HCT116 (cell line): ENCODE measurements at regions not wholly inside any gene's neighbourhood (a gene's known extent, or its start where the extent isn't known, plus 50 kb on each side); places are given as distances from the start of the nearest gene placed in this dataset.

ENCODE experiments used
- ATAC-seq: fragments of 200-7000 bp; cut with Tn5 transposase; 2 replicates; pipeline ENCODE4 v1.9.1; 2020; ENCODE audit warnings: mild to moderate bottlenecking, moderate library complexity
- BruUV-seq: library from RNA; stranded (reverse); fragments of 400-500 nt; replicated peaks from 2 replicates; lab custom pipeline; 2021; lab: Mats Ljungman, UMichigan
- CTCF ChIA-PET: fragments of 300-600 bp; sonication (Branson Sonifier 250); formaldehyde crosslinking; loops from one replicate; lab custom pipeline; 2021; ENCODE audit warnings: antibody characterized with exemption; lab: Charles Lee
- POLR2A ChIA-PET: fragments of 300-600, 350-600 bp; sonication (Branson Sonifier 250); formaldehyde crosslinking; loops from one replicate; lab custom pipeline; 2021; ENCODE audit warnings: antibody characterized with exemption; lab: Charles Lee
- RAD21 ChIA-PET, 2 experiments: fragments of 300-600 bp; sonication (Branson Sonifier 250); formaldehyde crosslinking; loops; one replicate each; lab custom pipeline; 2023; ENCODE audit warnings: low total read pairs in 2 of 2; ENCODE audit not compliant: uncharacterized antibody in 2 of 2, unreplicated experiment in 2 of 2, low non-redundant PET in 1 of 2; lab: Charles Lee
- DNase-seq: peaks from one replicate; pipeline ENCODE4 v3.0.0-alpha.2; 2010; ENCODE audit warnings: low read depth, low spot score
- H2AFZ ChIP-seq: fragments of 200-600 bp; shearing (Covaris generic), sonication (generic); 2 replicates; pipeline ENCODE4 v1.6.1; 2017; ENCODE audit warnings: low read depth, mixed run types, mixed read lengths, antibody characterized with exemption, low read length; ENCODE audit not compliant: poor library complexity, severe bottlenecking
- H3K27ac ChIP-seq: 2 replicates; pipeline ENCODE4 v1.5.1; 2012; ENCODE audit warnings: low read depth, low read length
- H3K27me3 ChIP-seq: fragments of 200-600 bp; sonication (generic); 2 replicates; pipeline ENCODE4 v1.6.1; 2016; ENCODE audit warnings: mixed run types, low read length, mixed read lengths; ENCODE audit not compliant: insufficient read depth
- H3K36me3 ChIP-seq, 2 experiments: fragments of 200-500 bp in 1 of 2; fragments of 200-600 bp in 1 of 2; sonication (Bioruptor generic) in 1 of 2; sonication (generic) in 1 of 2; 2 replicates each; pipeline versions ENCODE4 v1.5.1 to v1.6.1; 2014 to 2016; ENCODE audit warnings: low read length in 2 of 2, inconsistent platforms in 1 of 2, mixed read lengths in 1 of 2, mixed run types in 1 of 2; ENCODE audit not compliant: insufficient read depth in 2 of 2, control insufficient read depth in 1 of 2
- H3K4me1 ChIP-seq, 2 experiments: fragments of 200-600 bp in 1 of 2; sonication (generic) in 1 of 2; 2 replicates each; pipeline versions ENCODE4 v1.5.1 to v1.6.1; 2012 to 2017; ENCODE audit warnings: low read length in 2 of 2, inconsistent platforms in 1 of 2, mild to moderate bottlenecking in 1 of 2, mixed read lengths in 1 of 2, mixed run types in 1 of 2, moderate library complexity in 1 of 2; ENCODE audit not compliant: insufficient read depth in 2 of 2, control insufficient read depth in 1 of 2
- H3K4me2 ChIP-seq: fragments of 200-600 bp; sonication (generic); 2 replicates; pipeline ENCODE4 v1.6.1; 2017; ENCODE audit warnings: mixed run types, low read length, mixed read lengths
- H3K4me3 ChIP-seq, 2 experiments: fragments of 200-600 bp in 1 of 2; sonication (generic) in 1 of 2; replicated peaks in 1 of 2; 2 replicates each; pipeline ENCODE4 v1.5.1; 2011 to 2016; ENCODE audit warnings: low read length in 2 of 2, control low read depth in 1 of 2, low read depth in 1 of 2, mild to moderate bottlenecking in 1 of 2, mixed read lengths in 1 of 2, mixed run types in 1 of 2
- H3K79me2 ChIP-seq: fragments of 200-600 bp; sonication (generic); 2 replicates; pipeline ENCODE4 v1.6.1; 2017; ENCODE audit warnings: mild to moderate bottlenecking, mixed run types, low read length, moderate library complexity, mixed read lengths; ENCODE audit not compliant: insufficient read depth
- H3K9ac ChIP-seq: fragments of 200-600 bp; sonication (generic); 2 replicates; pipeline ENCODE4 v1.6.1; 2016; ENCODE audit warnings: low read length, mixed read lengths
- H3K9me2 ChIP-seq: fragments of 200-600 bp; sonication (generic), shearing (Covaris generic); 2 replicates; pipeline ENCODE4 v1.6.1; 2017; ENCODE audit warnings: mixed run types, mild to moderate bottlenecking, moderate library complexity; ENCODE audit not compliant: insufficient read depth
- H3K9me3 ChIP-seq, 2 experiments: fragments of 200-500 bp in 1 of 2; fragments of 200-600 bp in 1 of 2; sonication (Bioruptor generic) in 1 of 2; sonication (generic) in 1 of 2; 2 replicates each; pipeline ENCODE4 v1.6.1; 2014 to 2017; ENCODE audit warnings: low read length in 2 of 2, mixed read lengths in 2 of 2, inconsistent platforms in 1 of 2, low read depth in 1 of 2, mild to moderate bottlenecking in 1 of 2, mixed run types in 1 of 2, moderate library complexity in 1 of 2; ENCODE audit not compliant: control insufficient read depth in 1 of 2, insufficient read depth in 1 of 2
- H4K20me1 ChIP-seq: fragments of 200-600 bp; sonication (generic), shearing (Covaris generic); 2 replicates; pipeline ENCODE4 v1.6.1; 2017; ENCODE audit warnings: mixed run types, mild to moderate bottlenecking, moderate library complexity; ENCODE audit not compliant: insufficient read depth
- CEBPB ChIP-seq: IDR thresholded peaks from 2 replicates; pipeline ENCODE4 v1.6.1; 2012; ENCODE audit warnings: low read depth
- EGR1 ChIP-seq: IDR thresholded peaks from 2 replicates; pipeline ENCODE4 v1.6.1; 2012; ENCODE audit warnings: low read depth
- ELF1 ChIP-seq: IDR thresholded peaks from 2 replicates; pipeline ENCODE4 v1.6.1; 2012; ENCODE audit warnings: low read depth, borderline replicate concordance
- EZH2phosphoT487 ChIP-seq: fragments of 200-600 bp; IDR thresholded peaks from 2 replicates; pipeline ENCODE4 v1.6.1; 2018; ENCODE audit warnings: antibody characterized with exemption, borderline replicate concordance
- FOSL1 ChIP-seq: IDR thresholded peaks from 2 replicates; pipeline ENCODE4 v1.6.1; 2012; ENCODE audit warnings: low read depth
- JUND ChIP-seq: IDR thresholded peaks from 2 replicates; pipeline ENCODE4 v1.6.1; 2012
- POLR2A ChIP-seq: IDR thresholded peaks from 2 replicates; pipeline ENCODE4 v1.7.0; 2011; ENCODE audit warnings: borderline replicate concordance; ENCODE audit not compliant: insufficient read depth, insufficient read length; ENCODE audit errors: extremely low read depth
- POLR2AphosphoS5 ChIP-seq: IDR thresholded peaks from 2 replicates; pipeline ENCODE4 v1.6.1; 2011; ENCODE audit warnings: mild to moderate bottlenecking, low read depth, low read length, moderate library complexity
- RAD21 ChIP-seq: IDR thresholded peaks from 2 replicates; pipeline ENCODE4 v1.6.1; 2012; ENCODE audit warnings: low read depth, mild to moderate bottlenecking
- SP1 ChIP-seq: IDR thresholded peaks from 2 replicates; pipeline ENCODE4 v1.6.1; 2012; ENCODE audit warnings: low read depth
- SRF ChIP-seq: IDR thresholded peaks from 2 replicates; pipeline ENCODE4 v1.6.1; 2012; ENCODE audit warnings: low read depth
- ZFX ChIP-seq: fragments of 450-650 bp; IDR thresholded peaks from 2 replicates; pipeline ENCODE4 v1.6.1; 2017
- ZNF274 ChIP-seq: fragments of 200-500 bp; sonication (Bioruptor generic); IDR thresholded peaks from 2 replicates; pipeline ENCODE4 v1.6.1; 2014; ENCODE audit warnings: mild to moderate bottlenecking, low read depth, low read length, inconsistent platforms
- intact Hi-C: fragments of 100-400 bp; cut with micrococcal nuclease; formaldehyde crosslinking; loops from 2 replicates; pipeline ENCODE4 v1.10.0; 2022
- TF ChIP-seq, protein P1 (sequence below), 3 experiments: fragments of 200-600 bp in 1 of 3; sonication (generic) in 1 of 3; IDR thresholded peaks in 2 of 3; conservative IDR thresholded peaks in 1 of 3; 2 replicates each; pipeline ENCODE4 v1.5.1; 2012 to 2017; ENCODE audit warnings: low read depth in 2 of 3, low read length in 2 of 3, antibody characterized with exemption in 1 of 3, borderline replicate concordance in 1 of 3, control low read depth in 1 of 3, mild to moderate bottlenecking in 1 of 3, mixed read lengths in 1 of 3, mixed run types in 1 of 3, moderate library complexity in 1 of 3; ENCODE audit not compliant: insufficient read depth in 1 of 3
- TF ChIP-seq, protein P2 (sequence below): IDR thresholded peaks from 2 replicates; pipeline ENCODE4 v1.6.1; 2012; ENCODE audit warnings: low read depth
- TF ChIP-seq, protein P3 (sequence below): IDR thresholded peaks from 2 replicates; pipeline ENCODE4 v1.6.1; 2011; ENCODE audit warnings: mild to moderate bottlenecking, low read length, moderate library complexity; ENCODE audit not compliant: insufficient replicate concordance; ENCODE audit errors: extremely low read depth
- TF ChIP-seq, protein P4 (sequence below): IDR thresholded peaks from 2 replicates; pipeline ENCODE4 v1.6.1; 2012
- TF ChIP-seq, protein P5 (sequence below): IDR thresholded peaks from 2 replicates; pipeline ENCODE4 v1.6.1; 2012

DNA sequence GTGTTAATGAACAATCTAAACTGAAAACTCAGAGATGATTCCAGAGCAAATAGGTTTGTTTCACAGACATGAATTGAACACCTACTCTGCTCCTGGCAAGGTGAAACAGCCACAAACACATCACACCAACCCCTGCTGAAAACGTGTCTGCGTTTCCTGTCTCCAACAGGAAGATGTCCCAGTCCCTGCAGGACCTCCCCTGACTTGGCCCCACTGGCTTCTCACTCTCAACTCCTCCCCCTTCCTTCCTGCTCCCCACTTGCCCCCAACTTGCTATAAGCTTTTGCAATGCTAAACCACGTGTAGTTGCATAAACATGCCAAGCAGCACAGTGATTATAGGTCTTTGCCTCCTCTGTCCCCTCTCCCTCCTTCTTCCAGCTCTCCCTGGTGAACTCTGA, 567.6 kb downstream of the BCL11B start:
- ChIA-PET CTCF (no interaction called here), RAD21 (no interaction called here), POLR2A (no interaction called here)
- intact Hi-C loops: no loop called here
- Histone ChIP-seq H3K36me3 (no peaks in the 10 kb centered on the region), H3K4me2 (no peak overlapping the region), H3K4me1 (no peaks in the 10 kb centered on the region), H3K4me3 (no peak overlapping the region), H3K9me2 (no peaks in the 10 kb centered on the region), H3K79me2 (no peaks in the 10 kb centered on the region), H3K9me3 (no peaks in the 10 kb centered on the region), H3K27me3 (0 out of 2 replicates have a peak, but pooled peaks cover 3% of the 10 kb centered on the region), H3K9ac (no peak overlapping the region), H3K27ac (no peak overlapping the region), H4K20me1 (no peaks in the 10 kb centered on the region), H2AFZ (no peak overlapping the region)
- ATAC-seq (no peak), DNase-seq (no peak)
- BruUV-seq: no TSS peak
- TF ChIP-seq POLR2AphosphoS5 (no peak), POLR2A (no peak), SRF (no peak), EZH2phosphoT487 (no peak), CEBPB (no peak), EGR1 (no peak), ELF1 (no peak), ZNF274 (no peak), FOSL1 (no peak), ZFX (no peak), RAD21 (no peak), JUND (no peak), SP1 (no peak)
- TF ChIP-seq, protein P1, sequence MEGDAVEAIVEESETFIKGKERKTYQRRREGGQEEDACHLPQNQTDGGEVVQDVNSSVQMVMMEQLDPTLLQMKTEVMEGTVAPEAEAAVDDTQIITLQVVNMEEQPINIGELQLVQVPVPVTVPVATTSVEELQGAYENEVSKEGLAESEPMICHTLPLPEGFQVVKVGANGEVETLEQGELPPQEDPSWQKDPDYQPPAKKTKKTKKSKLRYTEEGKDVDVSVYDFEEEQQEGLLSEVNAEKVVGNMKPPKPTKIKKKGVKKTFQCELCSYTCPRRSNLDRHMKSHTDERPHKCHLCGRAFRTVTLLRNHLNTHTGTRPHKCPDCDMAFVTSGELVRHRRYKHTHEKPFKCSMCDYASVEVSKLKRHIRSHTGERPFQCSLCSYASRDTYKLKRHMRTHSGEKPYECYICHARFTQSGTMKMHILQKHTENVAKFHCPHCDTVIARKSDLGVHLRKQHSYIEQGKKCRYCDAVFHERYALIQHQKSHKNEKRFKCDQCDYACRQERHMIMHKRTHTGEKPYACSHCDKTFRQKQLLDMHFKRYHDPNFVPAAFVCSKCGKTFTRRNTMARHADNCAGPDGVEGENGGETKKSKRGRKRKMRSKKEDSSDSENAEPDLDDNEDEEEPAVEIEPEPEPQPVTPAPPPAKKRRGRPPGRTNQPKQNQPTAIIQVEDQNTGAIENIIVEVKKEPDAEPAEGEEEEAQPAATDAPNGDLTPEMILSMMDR (IDR thresholded peaks at IDR 0.05 in 2 of 3, conservative IDR thresholded peaks at IDR 0.05 in 1 of 3; ENCODE audit: borderline replicate concordance in 1 of 3, insufficient read depth in 1 of 3, low read depth in 2 of 3, low read length in 2 of 3): no peak
- TF ChIP-seq, protein P2, sequence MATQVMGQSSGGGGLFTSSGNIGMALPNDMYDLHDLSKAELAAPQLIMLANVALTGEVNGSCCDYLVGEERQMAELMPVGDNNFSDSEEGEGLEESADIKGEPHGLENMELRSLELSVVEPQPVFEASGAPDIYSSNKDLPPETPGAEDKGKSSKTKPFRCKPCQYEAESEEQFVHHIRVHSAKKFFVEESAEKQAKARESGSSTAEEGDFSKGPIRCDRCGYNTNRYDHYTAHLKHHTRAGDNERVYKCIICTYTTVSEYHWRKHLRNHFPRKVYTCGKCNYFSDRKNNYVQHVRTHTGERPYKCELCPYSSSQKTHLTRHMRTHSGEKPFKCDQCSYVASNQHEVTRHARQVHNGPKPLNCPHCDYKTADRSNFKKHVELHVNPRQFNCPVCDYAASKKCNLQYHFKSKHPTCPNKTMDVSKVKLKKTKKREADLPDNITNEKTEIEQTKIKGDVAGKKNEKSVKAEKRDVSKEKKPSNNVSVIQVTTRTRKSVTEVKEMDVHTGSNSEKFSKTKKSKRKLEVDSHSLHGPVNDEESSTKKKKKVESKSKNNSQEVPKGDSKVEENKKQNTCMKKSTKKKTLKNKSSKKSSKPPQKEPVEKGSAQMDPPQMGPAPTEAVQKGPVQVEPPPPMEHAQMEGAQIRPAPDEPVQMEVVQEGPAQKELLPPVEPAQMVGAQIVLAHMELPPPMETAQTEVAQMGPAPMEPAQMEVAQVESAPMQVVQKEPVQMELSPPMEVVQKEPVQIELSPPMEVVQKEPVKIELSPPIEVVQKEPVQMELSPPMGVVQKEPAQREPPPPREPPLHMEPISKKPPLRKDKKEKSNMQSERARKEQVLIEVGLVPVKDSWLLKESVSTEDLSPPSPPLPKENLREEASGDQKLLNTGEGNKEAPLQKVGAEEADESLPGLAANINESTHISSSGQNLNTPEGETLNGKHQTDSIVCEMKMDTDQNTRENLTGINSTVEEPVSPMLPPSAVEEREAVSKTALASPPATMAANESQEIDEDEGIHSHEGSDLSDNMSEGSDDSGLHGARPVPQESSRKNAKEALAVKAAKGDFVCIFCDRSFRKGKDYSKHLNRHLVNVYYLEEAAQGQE: no peak
- TF ChIP-seq, protein P3, sequence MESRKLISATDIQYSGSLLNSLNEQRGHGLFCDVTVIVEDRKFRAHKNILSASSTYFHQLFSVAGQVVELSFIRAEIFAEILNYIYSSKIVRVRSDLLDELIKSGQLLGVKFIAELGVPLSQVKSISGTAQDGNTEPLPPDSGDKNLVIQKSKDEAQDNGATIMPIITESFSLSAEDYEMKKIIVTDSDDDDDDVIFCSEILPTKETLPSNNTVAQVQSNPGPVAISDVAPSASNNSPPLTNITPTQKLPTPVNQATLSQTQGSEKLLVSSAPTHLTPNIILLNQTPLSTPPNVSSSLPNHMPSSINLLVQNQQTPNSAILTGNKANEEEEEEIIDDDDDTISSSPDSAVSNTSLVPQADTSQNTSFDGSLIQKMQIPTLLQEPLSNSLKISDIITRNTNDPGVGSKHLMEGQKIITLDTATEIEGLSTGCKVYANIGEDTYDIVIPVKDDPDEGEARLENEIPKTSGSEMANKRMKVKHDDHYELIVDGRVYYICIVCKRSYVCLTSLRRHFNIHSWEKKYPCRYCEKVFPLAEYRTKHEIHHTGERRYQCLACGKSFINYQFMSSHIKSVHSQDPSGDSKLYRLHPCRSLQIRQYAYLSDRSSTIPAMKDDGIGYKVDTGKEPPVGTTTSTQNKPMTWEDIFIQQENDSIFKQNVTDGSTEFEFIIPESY: no peak
- TF ChIP-seq, protein P4, sequence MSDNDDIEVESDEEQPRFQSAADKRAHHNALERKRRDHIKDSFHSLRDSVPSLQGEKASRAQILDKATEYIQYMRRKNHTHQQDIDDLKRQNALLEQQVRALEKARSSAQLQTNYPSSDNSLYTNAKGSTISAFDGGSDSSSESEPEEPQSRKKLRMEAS: no peak
- TF ChIP-seq, protein P5, sequence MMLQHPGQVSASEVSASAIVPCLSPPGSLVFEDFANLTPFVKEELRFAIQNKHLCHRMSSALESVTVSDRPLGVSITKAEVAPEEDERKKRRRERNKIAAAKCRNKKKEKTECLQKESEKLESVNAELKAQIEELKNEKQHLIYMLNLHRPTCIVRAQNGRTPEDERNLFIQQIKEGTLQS: no peak
